ENCODE measurements at regions not wholly inside any gene's neighbourhood (a gene's known extent, or its start where the extent isn't known, plus 50 kb on each side); places are given as distances from the start of the nearest gene placed in this dataset.

DNA sequence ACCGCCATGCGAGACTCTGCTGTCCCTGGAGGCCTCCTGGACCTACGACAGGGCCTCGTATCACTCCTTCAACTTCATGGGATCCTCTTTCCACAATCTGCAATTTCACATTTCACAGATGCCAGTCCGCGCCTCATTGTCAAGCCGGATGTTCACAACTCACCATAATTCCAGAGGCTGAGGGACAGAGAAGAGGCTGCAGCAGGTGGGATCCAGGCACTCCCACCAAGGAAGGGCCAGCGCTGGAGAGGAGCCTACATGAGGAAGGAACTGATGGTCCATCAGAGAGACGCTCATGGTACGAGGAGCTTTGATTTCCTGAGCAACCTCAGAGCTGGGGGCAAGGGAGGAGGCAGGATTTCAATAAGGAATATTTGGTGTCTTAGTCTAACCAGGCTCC, 495.0 kb downstream of the BRD1 start:
- no peaks in the 10 kb centered on the region for H3K4me1 ChIP-seq (ENCODE audit: control insufficient read depth, insufficient read depth, low read length)
- H3K36me3 ChIP-seq (ENCODE audit: control insufficient read depth, insufficient read depth, low read length), result no peaks in the 10 kb centered on the region
- in situ Hi-C loops (cut with HindIII; ENCODE audit: low pct_unique_long_range_greater_than_20kb, low sequenced_read_pairs), result no loop called here
- H3K27me3 ChIP-seq (ENCODE audit: control insufficient read depth, insufficient read depth, low read length), result no peaks in the 10 kb centered on the region; the same call in 1 of the 2 replicates
- intact Hi-C loops (cut with micrococcal nuclease; ENCODE audit: unreplicated experiment), result no loop called here
- POLR2A ChIA-PET, result no interaction called here
- TF ChIP-seq SIN3A (IDR thresholded peaks at IDR 0.05; ENCODE audit: borderline replicate concordance, insufficient read depth, low read depth, low read length), result no peak
- TF ChIP-seq, protein P1, sequence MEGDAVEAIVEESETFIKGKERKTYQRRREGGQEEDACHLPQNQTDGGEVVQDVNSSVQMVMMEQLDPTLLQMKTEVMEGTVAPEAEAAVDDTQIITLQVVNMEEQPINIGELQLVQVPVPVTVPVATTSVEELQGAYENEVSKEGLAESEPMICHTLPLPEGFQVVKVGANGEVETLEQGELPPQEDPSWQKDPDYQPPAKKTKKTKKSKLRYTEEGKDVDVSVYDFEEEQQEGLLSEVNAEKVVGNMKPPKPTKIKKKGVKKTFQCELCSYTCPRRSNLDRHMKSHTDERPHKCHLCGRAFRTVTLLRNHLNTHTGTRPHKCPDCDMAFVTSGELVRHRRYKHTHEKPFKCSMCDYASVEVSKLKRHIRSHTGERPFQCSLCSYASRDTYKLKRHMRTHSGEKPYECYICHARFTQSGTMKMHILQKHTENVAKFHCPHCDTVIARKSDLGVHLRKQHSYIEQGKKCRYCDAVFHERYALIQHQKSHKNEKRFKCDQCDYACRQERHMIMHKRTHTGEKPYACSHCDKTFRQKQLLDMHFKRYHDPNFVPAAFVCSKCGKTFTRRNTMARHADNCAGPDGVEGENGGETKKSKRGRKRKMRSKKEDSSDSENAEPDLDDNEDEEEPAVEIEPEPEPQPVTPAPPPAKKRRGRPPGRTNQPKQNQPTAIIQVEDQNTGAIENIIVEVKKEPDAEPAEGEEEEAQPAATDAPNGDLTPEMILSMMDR (IDR thresholded peaks at IDR 0.05), result no peak
- no peak for TF ChIP-seq POLR2AphosphoS5 (IDR thresholded peaks at IDR 0.05; ENCODE audit: low read depth, low read length)
- DNase-seq (ENCODE audit: low read depth, low spot score) (no peak), ATAC-seq (no peak)
- no peaks in the 10 kb centered on the region for H3K9me3 ChIP-seq (ENCODE audit: control insufficient read depth, insufficient read depth, low read depth, low read length)
- no peak overlapping the region for H3K27ac ChIP-seq (ENCODE audit: low read length)
- no TSS peak for BruUV-seq (replicated peaks)
- H3K4me3 ChIP-seq (ENCODE audit: low read depth in 2 of 2, low read length in 2 of 2), result no peak overlapping the region
- CTCF ChIA-PET, result no interaction called here

DNA sequence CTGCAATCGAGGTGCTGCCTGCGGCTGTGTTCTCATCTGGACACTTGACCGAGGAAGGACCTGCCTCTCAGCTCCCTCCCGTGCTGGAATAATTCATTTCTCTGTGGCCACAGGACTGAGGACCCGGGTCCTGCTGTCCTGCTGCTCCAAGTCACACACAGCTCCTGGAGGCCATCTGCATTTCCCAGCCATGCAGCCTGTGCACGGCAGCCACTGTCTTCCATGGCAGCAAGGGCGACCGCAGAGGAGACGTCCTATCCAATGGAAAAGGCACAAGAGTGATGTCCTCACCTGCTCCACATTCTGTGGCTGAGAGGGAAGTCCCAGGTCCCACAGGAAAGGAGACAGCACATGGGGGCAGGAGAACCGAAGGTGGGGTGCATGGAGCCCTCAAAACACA, 495.8 kb downstream of the BRD1 start:
- no TSS peak for BruUV-seq (replicated peaks)
- Histone ChIP-seq H3K27me3 (ENCODE audit: control insufficient read depth, insufficient read depth, low read length) (no peaks in the 10 kb centered on the region; the same call in 1 of the 2 replicates), H3K4me3 (ENCODE audit: low read depth in 2 of 2, low read length in 2 of 2) (no peak overlapping the region), H3K9me3 (ENCODE audit: control insufficient read depth, insufficient read depth, low read depth, low read length) (no peaks in the 10 kb centered on the region), H3K4me1 (ENCODE audit: control insufficient read depth, insufficient read depth, low read length) (no peaks in the 10 kb centered on the region), H3K36me3 (ENCODE audit: control insufficient read depth, insufficient read depth, low read length) (no peaks in the 10 kb centered on the region), H3K27ac (ENCODE audit: low read length) (no peak overlapping the region)
- ChIA-PET POLR2A (no interaction called here), CTCF (interaction anchor here (0.7 kb wide), 1 partner anchor 285 kb away, joined by 3 read pairs; no protein-coding TSS in a partner anchor)
- in situ Hi-C loops (cut with HindIII; ENCODE audit: low pct_unique_long_range_greater_than_20kb, low sequenced_read_pairs) (no loop called here), intact Hi-C loops (cut with micrococcal nuclease; ENCODE audit: unreplicated experiment) (no loop called here)
- no peak for TF ChIP-seq TCF7L2 (IDR thresholded peaks at IDR 0.05; ENCODE audit: low read depth, low read length)
- TF ChIP-seq, protein P1 (IDR thresholded peaks at IDR 0.05), result no peak
- no peak for TF ChIP-seq POLR2AphosphoS5 (IDR thresholded peaks at IDR 0.05; ENCODE audit: low read depth, low read length)
- TF ChIP-seq, protein P2, sequence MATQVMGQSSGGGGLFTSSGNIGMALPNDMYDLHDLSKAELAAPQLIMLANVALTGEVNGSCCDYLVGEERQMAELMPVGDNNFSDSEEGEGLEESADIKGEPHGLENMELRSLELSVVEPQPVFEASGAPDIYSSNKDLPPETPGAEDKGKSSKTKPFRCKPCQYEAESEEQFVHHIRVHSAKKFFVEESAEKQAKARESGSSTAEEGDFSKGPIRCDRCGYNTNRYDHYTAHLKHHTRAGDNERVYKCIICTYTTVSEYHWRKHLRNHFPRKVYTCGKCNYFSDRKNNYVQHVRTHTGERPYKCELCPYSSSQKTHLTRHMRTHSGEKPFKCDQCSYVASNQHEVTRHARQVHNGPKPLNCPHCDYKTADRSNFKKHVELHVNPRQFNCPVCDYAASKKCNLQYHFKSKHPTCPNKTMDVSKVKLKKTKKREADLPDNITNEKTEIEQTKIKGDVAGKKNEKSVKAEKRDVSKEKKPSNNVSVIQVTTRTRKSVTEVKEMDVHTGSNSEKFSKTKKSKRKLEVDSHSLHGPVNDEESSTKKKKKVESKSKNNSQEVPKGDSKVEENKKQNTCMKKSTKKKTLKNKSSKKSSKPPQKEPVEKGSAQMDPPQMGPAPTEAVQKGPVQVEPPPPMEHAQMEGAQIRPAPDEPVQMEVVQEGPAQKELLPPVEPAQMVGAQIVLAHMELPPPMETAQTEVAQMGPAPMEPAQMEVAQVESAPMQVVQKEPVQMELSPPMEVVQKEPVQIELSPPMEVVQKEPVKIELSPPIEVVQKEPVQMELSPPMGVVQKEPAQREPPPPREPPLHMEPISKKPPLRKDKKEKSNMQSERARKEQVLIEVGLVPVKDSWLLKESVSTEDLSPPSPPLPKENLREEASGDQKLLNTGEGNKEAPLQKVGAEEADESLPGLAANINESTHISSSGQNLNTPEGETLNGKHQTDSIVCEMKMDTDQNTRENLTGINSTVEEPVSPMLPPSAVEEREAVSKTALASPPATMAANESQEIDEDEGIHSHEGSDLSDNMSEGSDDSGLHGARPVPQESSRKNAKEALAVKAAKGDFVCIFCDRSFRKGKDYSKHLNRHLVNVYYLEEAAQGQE (IDR thresholded peaks at IDR 0.05; ENCODE audit: insufficient read depth in 1 of 2, low read depth in 2 of 2, low read length in 1 of 2), result no peak
- no peak for TF ChIP-seq SIN3A (IDR thresholded peaks at IDR 0.05; ENCODE audit: borderline replicate concordance, insufficient read depth, low read depth, low read length)
- no peak for DNase-seq (ENCODE audit: low read depth, low spot score)
- ATAC-seq, result no peak

All from Panc1 (cell line).